Spleen (tissue), 11 donors: ENCODE measurements at regions not wholly inside any gene's neighbourhood (a gene's known extent, or its start where the extent isn't known, plus 50 kb on each side); places are given as distances from the start of the nearest gene placed in this dataset.

Experiments
- DNase-seq: peaks from one replicate; pipeline ENCODE4 v3.0.0-alpha.2; 2020
- H3K27ac ChIP-seq, 8 donors: fragments of 200-600 bp; sonication (generic) in 7 of 8; 1 replicate in 4 of 8; 2 replicates in 4 of 8; pipeline versions ENCODE4 v1.5.0 to v1.8.0; 2016 to 2021; ENCODE audit warnings: inconsistent platforms in 4 of 8, mild to moderate bottlenecking in 4 of 8, moderate library complexity in 1 of 8
- H3K27me3 ChIP-seq, 7 donors: fragments of 200-600 bp; sonication (generic) in 6 of 7; replicated peaks in 1 of 7; 1 replicate in 4 of 7; 2 replicates in 3 of 7; pipeline versions ENCODE4 v1.5.0 to v1.8.0; 2016 to 2021; ENCODE audit warnings: inconsistent platforms in 3 of 7, mild to moderate bottlenecking in 1 of 7
- H3K36me3 ChIP-seq, 6 donors: fragments of 200-600 bp; sonication (generic) in 5 of 6; 1 replicate in 4 of 6; 2 replicates in 2 of 6; pipeline versions ENCODE4 v1.5.0 to v1.8.0; 2016 to 2021; ENCODE audit warnings: inconsistent platforms in 2 of 6
- H3K4me1 ChIP-seq, 6 donors: fragments of 200-600 bp; sonication (generic) in 5 of 6; 1 replicate in 3 of 6; 2 replicates in 3 of 6; pipeline versions ENCODE4 v1.5.0 to v1.8.0; 2016 to 2021; ENCODE audit warnings: inconsistent platforms in 3 of 6
- H3K4me3 ChIP-seq, 8 donors: fragments of 200-600 bp; sonication (generic) in 7 of 8; 1 replicate in 4 of 8; 2 replicates in 4 of 8; pipeline versions ENCODE4 v1.5.0 to v1.8.0; 2016 to 2021; ENCODE audit warnings: inconsistent platforms in 4 of 8, mild to moderate bottlenecking in 4 of 8, moderate library complexity in 2 of 8
- H3K9me3 ChIP-seq, 8 donors: fragments of 200-600 bp; sonication (generic) in 7 of 8; 1 replicate in 4 of 8; 2 replicates in 4 of 8; pipeline versions ENCODE4 v1.5.0 to v1.8.0; 2016 to 2021; ENCODE audit warnings: inconsistent platforms in 4 of 8
- POLR2A ChIP-seq, 3 donors: fragments of 450-650 bp; IDR thresholded peaks; one replicate each; pipeline ENCODE4 v1.5.1; 2017; ENCODE audit warnings: antibody characterized with exemption in 3 of 3, mild to moderate bottlenecking in 1 of 3
- POLR2AphosphoS5 ChIP-seq, 3 donors: sonication (generic); formaldehyde crosslinking; IDR thresholded peaks; one replicate each; pipeline ENCODE4 v1.5.1; 2017; ENCODE audit warnings: antibody characterized with exemption in 3 of 3
- WGBS, 5 donors: extraction: QIAGEN DNeasy Blood & Tissue Kit in 3 of 5; methylation state at CpG; one replicate each; pipeline versions ENCODE4 v1.1.5 to v1.1.7; 2013 to 2018; 5-methylcytosine and 5-hydroxymethylcytosine counted together
- intact Hi-C: fragments of 100-400 bp; cut with DNase I; formaldehyde crosslinking; loops from one replicate; pipeline ENCODE4 v1.15.0; 2023; ENCODE audit warnings: low total_unique reads
- TF ChIP-seq, protein P1 (sequence below), 11 experiments: fragments of 200-600 bp in 7 of 11; fragments of 450-650 bp in 4 of 11; sonication (generic) in 4 of 11; IDR thresholded peaks in 8 of 11; conservative IDR thresholded peaks in 3 of 11; 1 replicate in 7 of 11; 2 replicates in 4 of 11; pipeline versions ENCODE4 v1.4.0 to v1.8.0; 2016 to 2021; ENCODE audit warnings: antibody characterized with exemption in 11 of 11, inconsistent platforms in 4 of 11, mild to moderate bottlenecking in 1 of 11
- donor health status: healthy with polysubstance abuse.
- donor health status: DM: no; HTN: no; CAD: no; lungs with moderate emphysema.
- donor health status: DM: no; HTN: no; CAD: no.
- donor health status: Bipolar disorder and iron deficiency.
- donor health status: healthy.
- donor health status: DM: no; HTN: no; CAD: no.
- donor health status: DM: yes; HTN: yes; CAD: no.

DNA sequence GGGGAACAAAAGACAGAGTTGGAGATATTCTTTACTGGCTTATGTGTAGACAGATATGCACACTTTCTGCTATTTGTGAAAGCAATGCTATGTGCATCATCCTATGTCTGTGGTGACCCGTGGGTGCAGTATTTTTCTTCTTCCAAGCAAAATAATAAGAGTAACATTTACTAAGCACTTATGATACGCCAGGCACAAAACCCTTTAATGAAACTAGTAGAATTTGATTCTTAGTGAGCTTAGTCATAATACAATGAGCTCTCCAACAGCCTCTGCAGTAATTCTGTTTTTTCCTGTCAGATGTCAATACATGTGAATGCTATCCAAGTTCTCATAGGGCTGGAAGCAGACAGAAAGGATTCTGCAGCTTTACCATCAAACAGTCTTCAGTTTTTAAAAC, 130.6 kb downstream of the RAD51AP2 start:
- Histone ChIP-seq H3K9me3 (no peaks in the 10 kb centered on the region), H3K4me1 (no peaks in the 10 kb centered on the region), H3K27me3 (no peaks in the 10 kb centered on the region), H3K27ac (no peak overlapping the region), H3K36me3 (no peaks in the 10 kb centered on the region), H3K4me3 (no peak overlapping the region)
- 66 to 84% (median 75%) methylated on average over 2 of the region's 2 CpGs for WGBS, 5 donors
- TF ChIP-seq POLR2AphosphoS5 (IDR thresholded peaks at IDR 0.05) (no peak), POLR2A (IDR thresholded peaks at IDR 0.05) (no peak)
- TF ChIP-seq, protein P1, sequence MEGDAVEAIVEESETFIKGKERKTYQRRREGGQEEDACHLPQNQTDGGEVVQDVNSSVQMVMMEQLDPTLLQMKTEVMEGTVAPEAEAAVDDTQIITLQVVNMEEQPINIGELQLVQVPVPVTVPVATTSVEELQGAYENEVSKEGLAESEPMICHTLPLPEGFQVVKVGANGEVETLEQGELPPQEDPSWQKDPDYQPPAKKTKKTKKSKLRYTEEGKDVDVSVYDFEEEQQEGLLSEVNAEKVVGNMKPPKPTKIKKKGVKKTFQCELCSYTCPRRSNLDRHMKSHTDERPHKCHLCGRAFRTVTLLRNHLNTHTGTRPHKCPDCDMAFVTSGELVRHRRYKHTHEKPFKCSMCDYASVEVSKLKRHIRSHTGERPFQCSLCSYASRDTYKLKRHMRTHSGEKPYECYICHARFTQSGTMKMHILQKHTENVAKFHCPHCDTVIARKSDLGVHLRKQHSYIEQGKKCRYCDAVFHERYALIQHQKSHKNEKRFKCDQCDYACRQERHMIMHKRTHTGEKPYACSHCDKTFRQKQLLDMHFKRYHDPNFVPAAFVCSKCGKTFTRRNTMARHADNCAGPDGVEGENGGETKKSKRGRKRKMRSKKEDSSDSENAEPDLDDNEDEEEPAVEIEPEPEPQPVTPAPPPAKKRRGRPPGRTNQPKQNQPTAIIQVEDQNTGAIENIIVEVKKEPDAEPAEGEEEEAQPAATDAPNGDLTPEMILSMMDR (IDR thresholded peaks at IDR 0.05 in 8 of 11, conservative IDR thresholded peaks at IDR 0.05 in 3 of 11) = no peak
- intact Hi-C loops = no loop called here
- no peak for DNase-seq

DNA sequence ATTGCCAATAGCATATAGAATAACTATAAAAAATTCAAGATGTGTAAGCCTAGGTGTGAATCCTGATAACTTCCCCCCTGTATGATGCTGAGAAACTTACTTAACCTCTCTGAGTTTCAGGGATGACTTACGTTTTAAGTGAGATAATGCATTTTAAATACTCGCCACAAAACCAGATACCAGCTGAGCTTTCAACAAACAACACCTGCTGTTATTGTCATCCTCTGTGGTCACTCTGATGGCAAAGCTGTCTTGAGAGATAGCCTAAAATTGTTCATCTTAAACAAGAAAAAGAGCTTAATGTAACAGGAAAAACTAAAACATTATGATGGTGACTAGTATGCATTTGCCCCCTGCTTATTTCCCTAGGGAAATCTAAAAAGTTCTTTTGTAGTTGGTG, 131.5 kb downstream of the RAD51AP2 start:
- no peak for DNase-seq
- 83 to 92% (median 83%) methylated on average over 2 of the region's 2 CpGs for WGBS, 5 donors
- H3K27me3 ChIP-seq = no peaks in the 10 kb centered on the region
- TF ChIP-seq POLR2A (IDR thresholded peaks at IDR 0.05) = no peak
- TF ChIP-seq, protein P1 (IDR thresholded peaks at IDR 0.05 in 8 of 11, conservative IDR thresholded peaks at IDR 0.05 in 3 of 11) = no peak
- TF ChIP-seq POLR2AphosphoS5 (IDR thresholded peaks at IDR 0.05) = no peak
- intact Hi-C loops = no loop called here
- H3K4me1 ChIP-seq = no peaks in the 10 kb centered on the region
- no peak overlapping the region for H3K27ac ChIP-seq
- H3K9me3 ChIP-seq = no peaks in the 10 kb centered on the region
- no peak overlapping the region for H3K4me3 ChIP-seq
- H3K36me3 ChIP-seq = no peaks in the 10 kb centered on the region

DNA sequence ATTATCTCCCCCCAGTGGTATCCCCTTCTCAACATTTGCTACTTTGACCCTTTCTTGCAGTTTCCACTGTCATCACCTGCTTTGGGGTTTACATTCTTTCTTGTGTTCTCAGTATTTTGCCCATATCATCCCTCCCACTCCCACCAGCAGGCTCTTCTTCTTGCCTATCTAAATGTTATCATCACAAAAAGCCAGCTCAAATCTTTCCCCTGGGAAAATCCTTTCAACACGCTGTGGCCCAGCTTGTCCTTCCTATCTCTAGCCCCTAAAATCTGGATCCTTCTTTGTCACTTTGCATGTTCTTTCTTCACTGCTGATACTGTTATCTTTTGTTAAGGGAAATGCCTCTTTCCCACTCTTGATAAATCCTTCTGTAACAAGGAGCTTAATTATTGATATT, 138.2 kb downstream of the RAD51AP2 start:
- no peaks in the 10 kb centered on the region for H3K27me3 ChIP-seq
- TF ChIP-seq POLR2A (IDR thresholded peaks at IDR 0.05) = no peak
- TF ChIP-seq POLR2AphosphoS5 (IDR thresholded peaks at IDR 0.05) = no peak
- TF ChIP-seq, protein P1 (IDR thresholded peaks at IDR 0.05 in 8 of 11, conservative IDR thresholded peaks at IDR 0.05 in 3 of 11) = no peak
- H3K36me3 ChIP-seq = no peaks in the 10 kb centered on the region
- no peak for DNase-seq
- intact Hi-C loops = no loop called here
- H3K9me3 ChIP-seq = no peaks in the 10 kb centered on the region
- H3K4me1 ChIP-seq = no peaks in the 10 kb centered on the region
- WGBS, 5 donors = 53 to 84% (median 66%) methylated on average over 1 of the region's 1 CpG
- no peak overlapping the region for H3K4me3 ChIP-seq
- no peak overlapping the region for H3K27ac ChIP-seq

DNA sequence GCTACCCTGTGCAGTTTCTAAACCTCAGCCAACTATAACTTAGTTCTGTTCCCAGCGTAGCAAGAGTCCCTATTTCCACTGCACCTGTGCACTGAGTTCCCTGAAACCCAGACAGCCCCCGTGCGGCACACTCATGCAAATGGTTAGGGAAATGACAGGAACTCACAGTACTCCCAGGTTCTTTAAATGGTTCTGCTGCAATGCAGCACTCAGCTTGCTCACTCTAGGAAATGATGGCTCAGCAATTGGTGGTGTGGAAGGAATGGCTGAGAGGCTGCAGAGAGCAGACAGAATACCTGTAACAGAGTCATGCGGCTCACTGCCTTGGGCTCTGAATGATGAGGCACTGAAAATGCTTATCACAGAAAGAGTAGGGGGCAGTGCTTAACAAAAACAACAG, 143.0 kb downstream of the RAD51AP2 start:
- Histone ChIP-seq H3K4me1 (no peaks in the 10 kb centered on the region), H3K4me3 (no peak overlapping the region), H3K27me3 (no peaks in the 10 kb centered on the region), H3K27ac (no peak overlapping the region), H3K36me3 (no peaks in the 10 kb centered on the region), H3K9me3 (peaks cover 0 to 12% (median 2%) of the 10 kb centered on the region in 8 donors)
- no peak for DNase-seq
- TF ChIP-seq, protein P1 (IDR thresholded peaks at IDR 0.05 in 8 of 11, conservative IDR thresholded peaks at IDR 0.05 in 3 of 11) = no peak
- TF ChIP-seq POLR2AphosphoS5 (IDR thresholded peaks at IDR 0.05) = no peak
- no peak for TF ChIP-seq POLR2A (IDR thresholded peaks at IDR 0.05)
- intact Hi-C loops = no loop called here
- 71 to 88% (median 79%) methylated on average over 4 of the region's 4 CpGs for WGBS, 5 donors
